ENCODE measurements at regions not wholly inside any gene's neighbourhood (a gene's known extent, or its start where the extent isn't known, plus 50 kb on each side); places are given as distances from the start of the nearest gene placed in this dataset.
"Not testable (repeated sequence)": the region's sequence is repeated elsewhere in the genome, so short reads cannot be mapped to it uniquely, and the experiment has no call there.

DNA sequence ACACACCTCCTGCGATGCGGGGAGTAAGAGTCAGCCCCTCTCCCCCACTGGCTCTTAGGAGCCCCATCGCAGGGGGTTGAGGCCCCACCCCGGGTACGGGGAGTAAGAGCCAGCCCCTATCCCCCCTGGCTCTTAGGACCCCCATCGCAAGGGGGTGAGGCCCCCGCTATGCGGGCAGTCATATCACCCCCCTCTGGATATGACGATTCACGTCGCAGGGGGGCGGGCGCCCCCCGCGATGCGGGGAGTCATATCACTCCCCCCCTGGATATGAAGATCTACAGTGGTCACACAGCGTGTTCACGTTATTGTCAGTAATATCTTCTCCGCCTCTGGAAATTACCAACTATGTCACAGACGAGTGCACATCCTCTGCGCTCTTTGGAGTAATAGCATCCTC is 61.1 kb downstream of the DEFB131A start:
- ATAC-seq; H3K4me3 Mint-ChIP-seq; H3K4me1 Mint-ChIP-seq; H3K36me3 Mint-ChIP-seq; H3K27ac Mint-ChIP-seq; DNase-seq (ENCODE audit: low spot score in 2 of 2); H3K9me3 Mint-ChIP-seq: not testable (repeated sequence)

DNA sequence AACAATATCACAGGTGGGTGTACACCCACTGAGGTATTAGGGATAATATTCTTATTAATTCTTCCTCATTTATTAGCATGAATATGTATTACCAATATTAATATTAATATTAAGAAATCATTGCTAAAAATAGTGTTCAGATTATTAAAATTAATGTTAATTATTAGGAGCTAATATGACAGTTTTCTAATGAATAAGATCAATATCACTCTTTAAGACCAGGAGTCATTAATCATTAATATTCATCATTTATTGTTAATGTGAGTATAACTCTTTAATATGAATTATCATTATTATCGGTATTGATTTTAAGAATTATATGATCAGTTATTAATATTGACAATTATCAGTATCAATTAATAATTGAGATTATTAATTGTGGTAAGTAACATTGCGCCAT is 62.5 kb downstream of the DEFB131A start:
- not testable (repeated sequence) for H3K27ac Mint-ChIP-seq, H3K36me3 Mint-ChIP-seq

GRCh38 chr4:9512941-9513340 is 68.7 kb downstream of the DEFB131A start:
- DNase-seq (ENCODE audit: low spot score in 2 of 2); H3K4me1 Mint-ChIP-seq; H3K9me3 Mint-ChIP-seq; H3K27ac Mint-ChIP-seq; H3K36me3 Mint-ChIP-seq; H3K4me3 Mint-ChIP-seq; ATAC-seq: not testable (repeated sequence)

More for the DNA sequence above, 62.5 kb downstream of the DEFB131A start:
- H3K4me3 Mint-ChIP-seq; H3K4me1 Mint-ChIP-seq; DNase-seq (ENCODE audit: low spot score in 2 of 2); H3K9me3 Mint-ChIP-seq; ATAC-seq: not testable (repeated sequence)

- not testable (repeated sequence) for H3K36me3 Mint-ChIP-seq; H3K4me3 Mint-ChIP-seq; DNase-seq (ENCODE audit: low spot score in 2 of 2); H3K9me3 Mint-ChIP-seq; H3K4me1 Mint-ChIP-seq; H3K27ac Mint-ChIP-seq; ATAC-seq
These were observed 75.4 kb downstream of the DEFB131A start for GRCh38 chr4:9519631-9520030.

GRCh38 chr4:9522903-9523302 is 78.7 kb downstream of the DEFB131A start:
- not testable (repeated sequence) for ATAC-seq; H3K9me3 Mint-ChIP-seq; DNase-seq (ENCODE audit: low spot score in 2 of 2); H3K36me3 Mint-ChIP-seq; H3K4me3 Mint-ChIP-seq; H3K27ac Mint-ChIP-seq; H3K4me1 Mint-ChIP-seq

DNA sequence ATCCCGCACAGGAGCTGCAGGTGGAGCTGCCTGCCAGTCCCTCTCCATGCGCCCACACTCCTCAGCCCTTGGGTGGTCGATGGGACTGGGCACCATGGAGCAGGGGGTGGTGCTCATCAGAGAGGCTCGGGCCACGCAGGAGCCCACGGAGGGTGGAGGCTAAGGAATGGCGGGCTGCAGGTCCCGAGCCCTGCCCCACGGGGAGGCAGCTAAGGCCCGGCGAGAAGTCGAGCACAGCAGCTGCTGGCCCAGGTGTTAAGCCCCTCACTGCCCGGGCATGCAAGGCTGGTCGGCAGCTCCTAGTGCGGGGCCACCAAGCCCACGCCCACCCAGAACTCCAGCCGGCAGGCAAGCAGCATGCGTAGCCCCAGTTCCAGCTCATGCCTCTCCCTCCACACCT is 80.2 kb downstream of the DEFB131A start:
- DNase-seq (ENCODE audit: low spot score in 2 of 2); H3K4me1 Mint-ChIP-seq; H3K4me3 Mint-ChIP-seq; H3K36me3 Mint-ChIP-seq; H3K9me3 Mint-ChIP-seq; H3K27ac Mint-ChIP-seq; ATAC-seq: not testable (repeated sequence)

GRCh38 chr4:9532134-9532862 is 88.1 kb downstream of the DEFB131A start:
- H3K36me3 Mint-ChIP-seq, H3K9me3 Mint-ChIP-seq, H3K27ac Mint-ChIP-seq, H3K4me1 Mint-ChIP-seq: not testable (repeated sequence)
- ATAC-seq (peak; percentile 64), DNase-seq (ENCODE audit: low spot score in 2 of 2) (peak; percentile 74 to 86)
- peak overlapping the region; percentile 70 for H3K4me3 Mint-ChIP-seq

DNA sequence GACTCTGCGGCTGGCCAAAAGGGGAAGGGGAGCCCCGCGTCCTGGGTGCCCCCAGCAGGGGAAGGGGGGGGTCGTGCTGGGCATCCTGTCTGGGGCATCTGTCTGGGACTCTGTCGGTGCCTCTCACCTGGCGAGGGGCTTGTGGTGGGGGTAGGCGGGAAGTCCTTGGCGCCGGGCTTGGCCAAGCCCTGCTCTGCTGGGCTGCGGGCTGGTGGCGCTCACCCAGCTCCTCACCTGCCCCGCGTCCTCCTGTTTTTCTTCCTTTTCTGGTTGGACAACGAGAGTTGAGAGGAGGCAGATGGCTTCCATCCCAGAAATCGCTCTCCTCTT is 88.6 kb downstream of the DEFB131A start:
- ATAC-seq; H3K4me1 Mint-ChIP-seq; H3K36me3 Mint-ChIP-seq; H3K27ac Mint-ChIP-seq; DNase-seq (ENCODE audit: low spot score in 2 of 2); H3K9me3 Mint-ChIP-seq: not testable (repeated sequence)
- H3K4me3 Mint-ChIP-seq = peak overlapping the region; percentile 70

GRCh38 chr4:9537101-9537500 is 92.9 kb downstream of the DEFB131A start:
- not testable (repeated sequence) for H3K4me1 Mint-ChIP-seq; H3K9me3 Mint-ChIP-seq; ATAC-seq; H3K27ac Mint-ChIP-seq; DNase-seq (ENCODE audit: low spot score in 2 of 2); H3K36me3 Mint-ChIP-seq; H3K4me3 Mint-ChIP-seq

- H3K4me3 Mint-ChIP-seq; ATAC-seq; H3K9me3 Mint-ChIP-seq; H3K4me1 Mint-ChIP-seq; H3K36me3 Mint-ChIP-seq; DNase-seq (ENCODE audit: low spot score in 2 of 2); H3K27ac Mint-ChIP-seq: not testable (repeated sequence)
These were observed 95.8 kb downstream of the DEFB131A start for GRCh38 chr4:9539939-9540520.

- ATAC-seq, H3K4me1 Mint-ChIP-seq: not testable (repeated sequence)
These were observed 97.2 kb downstream of the DEFB131A start for GRCh38 chr4:9541388-9541915.

DNA sequence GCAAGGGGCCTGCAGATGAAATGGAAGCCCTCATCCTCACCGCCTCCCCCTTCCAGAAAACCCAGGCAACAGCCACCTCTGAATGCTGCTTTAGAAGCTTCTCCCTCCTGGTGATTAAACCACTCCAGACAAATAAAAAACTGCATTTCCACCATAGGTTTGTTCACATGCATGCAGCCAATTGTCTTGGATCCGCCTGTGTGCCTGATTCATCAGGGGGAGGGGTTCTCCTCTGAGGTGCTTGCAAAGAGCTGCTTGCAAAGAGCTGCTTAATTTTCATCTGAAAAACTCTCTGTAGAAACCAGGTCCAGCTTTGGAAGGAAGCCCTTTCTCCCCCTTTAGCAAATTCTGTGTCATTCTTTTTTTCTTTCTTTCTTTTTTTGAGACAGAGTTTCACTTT is 100.6 kb downstream of the DEFB131A start:
- H3K9me3 Mint-ChIP-seq; H3K36me3 Mint-ChIP-seq; ATAC-seq; H3K4me3 Mint-ChIP-seq; DNase-seq (ENCODE audit: low spot score in 2 of 2); H3K27ac Mint-ChIP-seq; H3K4me1 Mint-ChIP-seq: not testable (repeated sequence)

More at GRCh38 chr4:9541388-9541915, 97.2 kb downstream of the DEFB131A start:
- not testable (repeated sequence) for H3K9me3 Mint-ChIP-seq; H3K4me3 Mint-ChIP-seq; H3K36me3 Mint-ChIP-seq; H3K27ac Mint-ChIP-seq; DNase-seq (ENCODE audit: low spot score in 2 of 2)

DNA sequence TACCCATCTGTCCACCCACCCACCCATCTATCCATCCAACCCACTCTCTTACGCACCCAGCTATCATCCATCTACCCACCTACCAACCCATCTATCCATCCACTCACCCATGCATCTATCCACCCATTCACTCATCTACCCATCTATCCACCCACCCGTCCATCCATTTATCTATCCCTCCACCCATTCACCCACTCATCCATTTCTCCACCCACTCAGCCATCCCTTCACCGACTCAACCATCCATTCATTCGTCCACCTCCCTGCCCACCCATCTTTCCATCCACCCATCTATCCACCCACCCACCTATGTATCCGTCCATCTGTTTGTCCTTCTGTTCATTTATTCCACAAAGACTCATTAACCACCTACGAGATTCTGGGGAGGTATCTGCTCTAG is 103.3 kb downstream of the DEFB131A start:
- not testable (repeated sequence) for H3K4me1 Mint-ChIP-seq; H3K4me3 Mint-ChIP-seq; DNase-seq (ENCODE audit: low spot score in 2 of 2); ATAC-seq; H3K9me3 Mint-ChIP-seq; H3K27ac Mint-ChIP-seq; H3K36me3 Mint-ChIP-seq

- not testable (repeated sequence) for H3K4me1 Mint-ChIP-seq; H3K27ac Mint-ChIP-seq; ATAC-seq; H3K9me3 Mint-ChIP-seq; DNase-seq (ENCODE audit: low spot score in 2 of 2); H3K36me3 Mint-ChIP-seq; H3K4me3 Mint-ChIP-seq
These were observed 111.9 kb downstream of the DEFB131A start for GRCh38 chr4:9556076-9556475.

DNA sequence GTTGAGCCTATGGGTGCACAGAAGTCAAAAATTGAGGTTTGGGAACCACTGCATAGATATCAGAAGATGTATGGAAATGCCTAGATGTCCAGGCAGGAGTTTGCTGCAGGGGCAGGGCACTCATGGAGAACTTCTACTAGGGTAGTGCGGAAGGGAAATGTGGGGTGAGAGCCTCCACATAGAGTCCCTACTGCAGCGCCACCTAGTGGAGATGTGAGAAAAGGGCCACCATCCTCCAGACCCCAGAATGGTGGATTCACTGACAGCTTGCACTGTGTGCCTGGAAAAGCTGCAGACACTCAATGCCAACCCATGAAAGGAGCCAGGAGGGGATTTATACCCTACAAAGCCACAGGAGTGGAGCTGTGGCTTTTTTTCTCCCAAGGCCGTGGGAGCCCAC is 133.7 kb downstream of the DEFB131A start:
- not testable (repeated sequence) for H3K36me3 Mint-ChIP-seq; H3K27ac Mint-ChIP-seq; DNase-seq (ENCODE audit: low spot score in 2 of 2); ATAC-seq; H3K4me1 Mint-ChIP-seq; H3K4me3 Mint-ChIP-seq
- H3K9me3 Mint-ChIP-seq = peaks cover 22% of the 10 kb centered on the region

DNA sequence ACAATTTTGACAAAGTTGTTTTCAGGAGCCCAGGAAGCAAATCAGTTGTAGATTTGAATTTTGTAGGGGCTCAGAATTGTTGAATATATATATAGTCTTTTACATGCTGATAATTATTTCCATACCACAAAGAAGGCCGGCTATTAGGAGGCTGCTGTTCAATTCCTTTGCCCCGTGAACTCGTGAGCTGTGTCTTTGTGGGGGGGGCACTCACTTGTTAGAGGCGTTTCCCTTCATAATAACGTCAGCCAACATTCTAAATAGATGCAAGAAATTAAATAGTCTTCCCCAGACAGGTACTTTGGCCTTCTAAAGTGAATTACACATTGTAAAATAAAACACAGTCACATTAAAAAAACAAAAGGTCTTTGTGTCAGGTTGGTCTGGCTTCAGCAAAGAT is 138.7 kb downstream of the DEFB131A start:
- not testable (repeated sequence) for H3K36me3 Mint-ChIP-seq; H3K4me1 Mint-ChIP-seq; H3K27ac Mint-ChIP-seq; DNase-seq (ENCODE audit: low spot score in 2 of 2); ATAC-seq; H3K4me3 Mint-ChIP-seq
- peaks cover 11% of the 10 kb centered on the region for H3K9me3 Mint-ChIP-seq

Data from stimulated activated effector memory CD8-positive, alpha-beta T cell treated with anti-CD3 and anti-CD28 coated beads, Interleukin-12 subunit alpha, Interleukin-12 subunit beta, amount 100 ng/mL, for 72 hours (primary cell).